ENCODE measurements at regions not wholly inside any gene's neighbourhood (a gene's known extent, or its start where the extent isn't known, plus 50 kb on each side); places are given as distances from the start of the nearest gene placed in this dataset.

DNA sequence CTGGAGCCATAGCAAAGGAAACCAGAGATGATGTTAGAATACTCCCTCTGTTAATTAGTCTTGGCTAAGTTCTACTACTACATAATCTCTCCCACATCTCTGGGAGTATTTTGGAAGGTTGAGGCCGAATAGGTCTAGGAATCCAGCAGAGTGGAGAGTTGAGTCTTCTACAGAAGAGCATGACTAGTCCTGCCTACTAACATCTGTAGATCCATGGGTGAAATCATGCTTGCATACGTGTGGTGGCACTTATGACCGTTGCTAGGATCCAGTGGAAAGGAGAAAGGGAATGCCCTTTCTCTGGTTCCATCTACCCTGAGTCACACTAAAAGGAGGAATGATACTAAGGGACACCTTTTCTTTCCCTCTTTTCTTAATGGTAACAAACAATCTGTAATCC is 425.4 kb downstream of the KDM5D start:
- Histone ChIP-seq H3K9me3 (ENCODE audit: control insufficient read depth in 4 of 4, low read length in 3 of 4) (peaks cover 0 to 2% (median 0%) of the 10 kb centered on the region in 4 donors), H3K9ac (ENCODE audit: low read depth in 1 of 2, low read length in 2 of 2) (no peak overlapping the region), H3K4me3 (ENCODE audit: low read depth in 1 of 3, low read length in 3 of 3) (no peak overlapping the region), H3K4me1 (ENCODE audit: control insufficient read depth in 4 of 4, insufficient read depth in 4 of 4, low read length in 3 of 4) (no peaks in the 10 kb centered on the region), H3K36me3 (ENCODE audit: control insufficient read depth in 4 of 4, insufficient read depth in 3 of 4, low read depth in 1 of 4, low read length in 3 of 4) (no peaks in the 10 kb centered on the region), H3K27ac (ENCODE audit: low read depth in 1 of 2, low read length in 2 of 2) (no peak overlapping the region), H3K27me3 (ENCODE audit: control insufficient read depth in 4 of 4, insufficient read depth in 4 of 4, low read length in 3 of 4) (no peaks in the 10 kb centered on the region)
- TF ChIP-seq EGR1 (IDR thresholded peaks at IDR 0.05; ENCODE audit: low read depth in 2 of 2) (no peak), RAD21 (IDR thresholded peaks at IDR 0.05) (no peak), YY1 (IDR thresholded peaks at IDR 0.05) (no peak), JUND (IDR thresholded peaks at IDR 0.05) (no peak), FOXA2 (IDR thresholded peaks at IDR 0.05) (no peak), HNF4A (conservative IDR thresholded peaks at IDR 0.05) (no peak), MAX (IDR thresholded peaks at IDR 0.05) (no peak), NR2F2 (IDR thresholded peaks at IDR 0.05) (no peak), TAF1 (conservative IDR thresholded peaks at IDR 0.05) (no peak), GABPA (IDR thresholded peaks at IDR 0.05 in 1 of 2, conservative IDR thresholded peaks at IDR 0.05 in 1 of 2) (no peak), ATF3 (IDR thresholded peaks at IDR 0.05) (no peak), FOXA1 (IDR thresholded peaks at IDR 0.05) (no peak), SP1 (IDR thresholded peaks at IDR 0.05) (no peak), HNF4G (IDR thresholded peaks at IDR 0.05) (no peak), RXRA (IDR thresholded peaks at IDR 0.05) (no peak)
- TF ChIP-seq, protein P1, sequence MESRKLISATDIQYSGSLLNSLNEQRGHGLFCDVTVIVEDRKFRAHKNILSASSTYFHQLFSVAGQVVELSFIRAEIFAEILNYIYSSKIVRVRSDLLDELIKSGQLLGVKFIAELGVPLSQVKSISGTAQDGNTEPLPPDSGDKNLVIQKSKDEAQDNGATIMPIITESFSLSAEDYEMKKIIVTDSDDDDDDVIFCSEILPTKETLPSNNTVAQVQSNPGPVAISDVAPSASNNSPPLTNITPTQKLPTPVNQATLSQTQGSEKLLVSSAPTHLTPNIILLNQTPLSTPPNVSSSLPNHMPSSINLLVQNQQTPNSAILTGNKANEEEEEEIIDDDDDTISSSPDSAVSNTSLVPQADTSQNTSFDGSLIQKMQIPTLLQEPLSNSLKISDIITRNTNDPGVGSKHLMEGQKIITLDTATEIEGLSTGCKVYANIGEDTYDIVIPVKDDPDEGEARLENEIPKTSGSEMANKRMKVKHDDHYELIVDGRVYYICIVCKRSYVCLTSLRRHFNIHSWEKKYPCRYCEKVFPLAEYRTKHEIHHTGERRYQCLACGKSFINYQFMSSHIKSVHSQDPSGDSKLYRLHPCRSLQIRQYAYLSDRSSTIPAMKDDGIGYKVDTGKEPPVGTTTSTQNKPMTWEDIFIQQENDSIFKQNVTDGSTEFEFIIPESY (IDR thresholded peaks at IDR 0.05): no peak
- TF ChIP-seq, protein P2, sequence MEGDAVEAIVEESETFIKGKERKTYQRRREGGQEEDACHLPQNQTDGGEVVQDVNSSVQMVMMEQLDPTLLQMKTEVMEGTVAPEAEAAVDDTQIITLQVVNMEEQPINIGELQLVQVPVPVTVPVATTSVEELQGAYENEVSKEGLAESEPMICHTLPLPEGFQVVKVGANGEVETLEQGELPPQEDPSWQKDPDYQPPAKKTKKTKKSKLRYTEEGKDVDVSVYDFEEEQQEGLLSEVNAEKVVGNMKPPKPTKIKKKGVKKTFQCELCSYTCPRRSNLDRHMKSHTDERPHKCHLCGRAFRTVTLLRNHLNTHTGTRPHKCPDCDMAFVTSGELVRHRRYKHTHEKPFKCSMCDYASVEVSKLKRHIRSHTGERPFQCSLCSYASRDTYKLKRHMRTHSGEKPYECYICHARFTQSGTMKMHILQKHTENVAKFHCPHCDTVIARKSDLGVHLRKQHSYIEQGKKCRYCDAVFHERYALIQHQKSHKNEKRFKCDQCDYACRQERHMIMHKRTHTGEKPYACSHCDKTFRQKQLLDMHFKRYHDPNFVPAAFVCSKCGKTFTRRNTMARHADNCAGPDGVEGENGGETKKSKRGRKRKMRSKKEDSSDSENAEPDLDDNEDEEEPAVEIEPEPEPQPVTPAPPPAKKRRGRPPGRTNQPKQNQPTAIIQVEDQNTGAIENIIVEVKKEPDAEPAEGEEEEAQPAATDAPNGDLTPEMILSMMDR (IDR thresholded peaks at IDR 0.05; ENCODE audit: low read depth, low read length, missing input control): no peak
- TF ChIP-seq, protein P3, sequence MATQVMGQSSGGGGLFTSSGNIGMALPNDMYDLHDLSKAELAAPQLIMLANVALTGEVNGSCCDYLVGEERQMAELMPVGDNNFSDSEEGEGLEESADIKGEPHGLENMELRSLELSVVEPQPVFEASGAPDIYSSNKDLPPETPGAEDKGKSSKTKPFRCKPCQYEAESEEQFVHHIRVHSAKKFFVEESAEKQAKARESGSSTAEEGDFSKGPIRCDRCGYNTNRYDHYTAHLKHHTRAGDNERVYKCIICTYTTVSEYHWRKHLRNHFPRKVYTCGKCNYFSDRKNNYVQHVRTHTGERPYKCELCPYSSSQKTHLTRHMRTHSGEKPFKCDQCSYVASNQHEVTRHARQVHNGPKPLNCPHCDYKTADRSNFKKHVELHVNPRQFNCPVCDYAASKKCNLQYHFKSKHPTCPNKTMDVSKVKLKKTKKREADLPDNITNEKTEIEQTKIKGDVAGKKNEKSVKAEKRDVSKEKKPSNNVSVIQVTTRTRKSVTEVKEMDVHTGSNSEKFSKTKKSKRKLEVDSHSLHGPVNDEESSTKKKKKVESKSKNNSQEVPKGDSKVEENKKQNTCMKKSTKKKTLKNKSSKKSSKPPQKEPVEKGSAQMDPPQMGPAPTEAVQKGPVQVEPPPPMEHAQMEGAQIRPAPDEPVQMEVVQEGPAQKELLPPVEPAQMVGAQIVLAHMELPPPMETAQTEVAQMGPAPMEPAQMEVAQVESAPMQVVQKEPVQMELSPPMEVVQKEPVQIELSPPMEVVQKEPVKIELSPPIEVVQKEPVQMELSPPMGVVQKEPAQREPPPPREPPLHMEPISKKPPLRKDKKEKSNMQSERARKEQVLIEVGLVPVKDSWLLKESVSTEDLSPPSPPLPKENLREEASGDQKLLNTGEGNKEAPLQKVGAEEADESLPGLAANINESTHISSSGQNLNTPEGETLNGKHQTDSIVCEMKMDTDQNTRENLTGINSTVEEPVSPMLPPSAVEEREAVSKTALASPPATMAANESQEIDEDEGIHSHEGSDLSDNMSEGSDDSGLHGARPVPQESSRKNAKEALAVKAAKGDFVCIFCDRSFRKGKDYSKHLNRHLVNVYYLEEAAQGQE (IDR thresholded peaks at IDR 0.05): no peak
- 76% methylated on average over 3 of the region's 3 CpGs for WGBS
- DNase-seq (ENCODE audit: low spot score): no peak

Measured in liver (tissue), 8 donors.